IMR-90 (cell line): ENCODE measurements at regions not wholly inside any gene's neighbourhood (a gene's known extent, or its start where the extent isn't known, plus 50 kb on each side); places are given as distances from the start of the nearest gene placed in this dataset.

Source experiments
- ATAC-seq: fragments of 200-7000 bp; cut with Tn5 transposase; 2 replicates; pipeline ENCODE4 v1.9.1; 2020; ENCODE audit warnings: low read depth, mild to moderate bottlenecking, moderate library complexity
- BruUV-seq: library from RNA; stranded (reverse); fragments of 400-500 nt; replicated peaks from 2 replicates; lab custom pipeline; 2021; lab: Mats Ljungman, UMichigan
- CTCF ChIA-PET: fragments of 300-600 bp; formaldehyde crosslinking; extraction: SDS; loops from one replicate; lab custom pipeline; 2021; ENCODE audit warnings: antibody characterized with exemption; lab: Yijun Ruan, JAX
- POLR2A ChIA-PET: fragments of 300-600 bp; sonication (Branson Sonifier 250); formaldehyde crosslinking; loops from one replicate; lab custom pipeline; 2022; ENCODE audit warnings: antibody characterized with exemption; ENCODE audit not compliant: unreplicated experiment; lab: Charles Lee
- DNase-seq: peaks from one replicate; pipeline ENCODE4 v3.0.0; 2013
- H2AFZ ChIP-seq: replicated peaks from 2 replicates; pipeline ENCODE3; 2013; ENCODE audit warnings: low read length, mild to moderate bottlenecking; ENCODE audit not compliant: poor library complexity
- H2AK5ac ChIP-seq: 2 replicates; pipeline ENCODE4 v1.6.1; 2013; ENCODE audit warnings: low read depth, low read length, inconsistent platforms
- H2AK9ac ChIP-seq: replicated peaks from 2 replicates; pipeline ENCODE3; 2013; ENCODE audit warnings: mild to moderate bottlenecking, low read depth, low read length, moderate library complexity; ENCODE audit not compliant: poor library complexity
- H2BK120ac ChIP-seq: 2 replicates; pipeline ENCODE4 v1.6.1; 2013; ENCODE audit warnings: low read depth, low read length, inconsistent platforms
- H2BK15ac ChIP-seq: 3 replicates; pipeline ENCODE4 v1.6.1; 2013; ENCODE audit warnings: low read depth, low read length, inconsistent platforms
- H2BK20ac ChIP-seq: 2 replicates; pipeline ENCODE4 v1.6.1; 2013; ENCODE audit warnings: low read depth, mild to moderate bottlenecking, inconsistent platforms, low read length, moderate library complexity
- H2BK5ac ChIP-seq: 2 replicates; pipeline ENCODE4 v1.6.1; 2013; ENCODE audit warnings: mild to moderate bottlenecking, low read depth, low read length, inconsistent platforms; ENCODE audit not compliant: poor library complexity, severe bottlenecking
- H3K14ac ChIP-seq: replicated peaks from 2 replicates; pipeline ENCODE4 v1.6.1; 2013; ENCODE audit warnings: low read depth, low read length, inconsistent platforms
- H3K18ac ChIP-seq: 2 replicates; pipeline ENCODE4 v1.6.1; 2013; ENCODE audit warnings: low read depth, low read length, control low read depth
- H3K23ac ChIP-seq: 2 replicates; pipeline ENCODE4 v1.6.1; 2013; ENCODE audit warnings: low read depth, low read length, inconsistent platforms
- H3K27ac ChIP-seq: 2 replicates; pipeline ENCODE4 v1.5.1; 2013; ENCODE audit warnings: mild to moderate bottlenecking, control low read depth, low read length; ENCODE audit not compliant: insufficient read depth
- H3K27me3 ChIP-seq: 2 replicates; pipeline ENCODE4 v1.6.1; 2013; ENCODE audit warnings: low read length; ENCODE audit not compliant: control insufficient read depth, insufficient read depth
- H3K36me3 ChIP-seq: 2 replicates; pipeline ENCODE4 v1.6.1; 2013; ENCODE audit warnings: low read length, mixed read lengths; ENCODE audit not compliant: control insufficient read depth, insufficient read depth
- H3K4ac ChIP-seq: 2 replicates; pipeline ENCODE4 v1.6.1; 2013; ENCODE audit warnings: low read depth, low read length, inconsistent platforms
- H3K4me1 ChIP-seq: 2 replicates; pipeline ENCODE4 v1.6.1; 2013; ENCODE audit warnings: low read length, mixed read lengths; ENCODE audit not compliant: control insufficient read depth, insufficient read depth
- H3K4me2 ChIP-seq: 2 replicates; pipeline ENCODE4 v1.6.1; 2013; ENCODE audit warnings: low read depth, mild to moderate bottlenecking, control low read depth, low read length, moderate library complexity
- H3K4me3 ChIP-seq: 2 replicates; pipeline ENCODE4 v1.5.1; 2013; ENCODE audit warnings: low read depth, mild to moderate bottlenecking, control low read depth, low read length, moderate library complexity; ENCODE audit not compliant: insufficient read depth
- H3K56ac ChIP-seq: 2 replicates; pipeline ENCODE4 v1.6.1; 2013; ENCODE audit warnings: low read length, inconsistent platforms; ENCODE audit not compliant: insufficient read depth; ENCODE audit errors: extremely low read depth
- H3K79me1 ChIP-seq, 2 experiments: 2 replicates each; pipeline ENCODE4 v1.6.1; 2013; ENCODE audit warnings: low read length in 2 of 2, inconsistent platforms in 1 of 2, low read depth in 1 of 2
- H3K9ac ChIP-seq: 2 replicates; pipeline ENCODE4 v1.6.1; 2013; ENCODE audit warnings: low read depth, low read length, control low read depth
- H3K9me1 ChIP-seq: 2 replicates; pipeline ENCODE4 v1.6.1; 2013; ENCODE audit warnings: low read length, inconsistent platforms; ENCODE audit not compliant: insufficient read depth
- H3K9me3 ChIP-seq: 2 replicates; pipeline ENCODE4 v1.6.1; 2013; ENCODE audit warnings: low read length; ENCODE audit not compliant: control insufficient read depth, insufficient read depth
- H4K20me1 ChIP-seq: 2 replicates; pipeline ENCODE4 v1.6.1; 2013; ENCODE audit warnings: low read length, inconsistent platforms; ENCODE audit not compliant: insufficient read depth
- H4K5ac ChIP-seq: 2 replicates; pipeline ENCODE4 v1.6.1; 2013; ENCODE audit warnings: mild to moderate bottlenecking, low read depth, low read length, control low read depth
- H4K8ac ChIP-seq, 2 experiments: 2 replicates each; pipeline ENCODE4 v1.6.1; 2013; ENCODE audit warnings: low read depth in 2 of 2, low read length in 2 of 2, control low read depth in 1 of 2, inconsistent platforms in 1 of 2
- H4K91ac ChIP-seq: 2 replicates; pipeline ENCODE4 v1.6.1; 2013; ENCODE audit warnings: low read depth, low read length, inconsistent platforms; ENCODE audit not compliant: insufficient read depth
- BHLHE40 ChIP-seq: fragments of 150-350 bp; IDR thresholded peaks from 2 replicates; pipeline ENCODE4 v1.6.1; 2016; ENCODE audit warnings: mild to moderate bottlenecking, low read depth, low read length
- CEBPB ChIP-seq: IDR thresholded peaks from 2 replicates; pipeline ENCODE4 v1.6.1; 2012; ENCODE audit warnings: low read depth, low read length, improper control_type of control experiment
- CHD1 ChIP-seq: IDR thresholded peaks from 2 replicates; pipeline ENCODE4 v1.6.1; 2012; ENCODE audit warnings: low read depth, low read length, improper control_type of control experiment
- ELK1 ChIP-seq: fragments of 150-350 bp; IDR thresholded peaks from 2 replicates; pipeline ENCODE4 v1.6.1; 2016; ENCODE audit warnings: low read depth, mild to moderate bottlenecking, low read length, moderate library complexity, borderline replicate concordance
- FOS ChIP-seq: fragments of 150-350 bp; IDR thresholded peaks from 2 replicates; pipeline ENCODE4 v1.6.1; 2016; ENCODE audit warnings: low read depth, low read length
- MAZ ChIP-seq: IDR thresholded peaks from 2 replicates; pipeline ENCODE4 v1.6.1; 2012; ENCODE audit warnings: low read depth, mild to moderate bottlenecking, low read length, improper control_type of control experiment, moderate library complexity, borderline replicate concordance
- MXI1 ChIP-seq: IDR thresholded peaks from 2 replicates; pipeline ENCODE4 v1.6.1; 2012; ENCODE audit warnings: low read depth, mild to moderate bottlenecking, low read length, moderate library complexity, borderline replicate concordance
- NFE2L2 ChIP-seq: fragments of 150-350 bp; IDR thresholded peaks from 2 replicates; pipeline ENCODE4 v1.6.1; 2016; ENCODE audit warnings: low read depth, mild to moderate bottlenecking, low read length
- POLR2A ChIP-seq: IDR thresholded peaks from 2 replicates; pipeline ENCODE4 v1.6.1; 2012; ENCODE audit warnings: mild to moderate bottlenecking, low read depth, low read length
- RAD21 ChIP-seq: IDR thresholded peaks from 2 replicates; pipeline ENCODE4 v1.6.1; 2012; ENCODE audit warnings: low read length, improper control_type of control experiment
- RCOR1 ChIP-seq: IDR thresholded peaks from 2 replicates; pipeline ENCODE4 v1.6.1; 2012; ENCODE audit warnings: mild to moderate bottlenecking, low read length, improper control_type of control experiment; ENCODE audit not compliant: insufficient replicate concordance
- RFX5 ChIP-seq: IDR thresholded peaks from 2 replicates; pipeline ENCODE4 v1.8.0; 2012; ENCODE audit warnings: low read depth, mild to moderate bottlenecking, low read length, moderate library complexity
- SMC3 ChIP-seq: fragments of 150-350 bp; IDR thresholded peaks from 2 replicates; pipeline ENCODE4 v1.6.1; 2016; ENCODE audit warnings: low read depth, mild to moderate bottlenecking, antibody characterized with exemption, low read length, moderate library complexity
- WGBS, 2 experiments: methylation state at CpG; one replicate each; pipeline versions ENCODE4 v1.1.5 to v1.1.7; 2013; ENCODE audit warnings: missing lambda C conversion rate in 2 of 2; ENCODE audit not compliant: insufficient read length in 1 of 2; ENCODE audit errors: extremely low coverage in 2 of 2; 5-methylcytosine and 5-hydroxymethylcytosine counted together
- dilution Hi-C: fragments of 300-500 bp; cut with HindIII; formaldehyde crosslinking; loops from one replicate; pipeline ENCODE4 v1.14.3; 2018; ENCODE audit warnings: low sequenced_read_pairs; ENCODE audit not compliant: unreplicated experiment
- in situ Hi-C: fragments of 300-500 bp; cut with MboI; formaldehyde crosslinking; loops from 3 replicates; pipeline ENCODE4 v1.14.3; 2019; ENCODE audit warnings: low sequenced_read_pairs, inconsistent platforms, mixed read lengths
- intact Hi-C: fragments of 100-400 bp; cut with micrococcal nuclease; formaldehyde crosslinking; loops from 2 replicates; pipeline ENCODE4 v1.10.0; 2022
- TF ChIP-seq, protein P1 (sequence below): fragments of 150-350 bp; IDR thresholded peaks from 2 replicates; pipeline ENCODE4 v1.6.1; 2017; ENCODE audit warnings: mild to moderate bottlenecking, antibody characterized with exemption, low read length, low read depth
- TF ChIP-seq, protein P2 (sequence below): conservative IDR thresholded peaks from 2 replicates; pipeline ENCODE4 v1.5.1; 2012; ENCODE audit warnings: mild to moderate bottlenecking, low read depth, low read length, improper control_type of control experiment

DNA sequence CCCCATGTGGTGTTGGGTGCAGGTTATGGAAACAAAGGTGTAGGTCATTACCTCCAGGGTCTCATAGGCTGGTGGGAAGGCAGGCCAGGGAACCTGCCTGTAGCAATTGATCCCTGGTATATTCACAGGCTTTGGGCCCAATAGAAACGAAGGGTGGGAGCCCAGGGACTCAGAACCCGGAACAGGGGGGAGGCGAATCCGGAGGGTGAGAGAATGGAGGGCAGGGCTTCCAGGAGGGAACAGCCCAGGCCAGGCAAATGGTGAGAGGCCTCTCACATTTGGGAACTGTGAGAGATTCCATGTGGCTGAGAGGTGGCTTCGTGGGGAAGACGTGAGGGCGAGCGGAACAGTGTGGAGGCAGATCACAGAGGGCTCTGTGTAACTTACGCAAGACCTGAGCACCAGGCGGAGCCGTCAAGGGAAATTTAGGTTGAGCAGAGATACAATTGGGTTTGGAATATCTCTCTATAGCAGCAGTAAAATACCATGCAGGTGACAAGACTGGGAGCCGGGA lies 267.1 kb downstream of the ERMARD start:
- no peak overlapping the region for H4K5ac ChIP-seq
- no peak overlapping the region for H3K4ac ChIP-seq
- ChIA-PET CTCF (no interaction called here), POLR2A (no interaction called here)
- H4K91ac ChIP-seq: no peak overlapping the region
- H3K9me3 ChIP-seq: peaks cover 37% of the 10 kb centered on the region
- no peak overlapping the region for H2AK5ac ChIP-seq
- H3K9me1 ChIP-seq: no peaks in the 10 kb centered on the region
- no peak for ATAC-seq
- H4K8ac ChIP-seq: no peak overlapping the region
- no peaks in the 10 kb centered on the region for H4K20me1 ChIP-seq
- no peak overlapping the region for H3K4me3 ChIP-seq
- H3K4me1 ChIP-seq: no peaks in the 10 kb centered on the region
- H3K18ac ChIP-seq: no peak overlapping the region
- no peak overlapping the region for H2BK15ac ChIP-seq
- intact Hi-C loops (no loop called here), in situ Hi-C loops (no loop called here), dilution Hi-C loops (no loop called here)
- no peak overlapping the region for H2BK5ac ChIP-seq
- H3K27me3 ChIP-seq: no peaks in the 10 kb centered on the region
- 49% methylated on average over 5 of the region's 12 CpGs; no CpG with 5 or more reads in 1 of the 2 experiments for WGBS, 2 experiments
- H3K56ac ChIP-seq: no peak overlapping the region
- H2BK120ac ChIP-seq: no peak overlapping the region
- H3K9ac ChIP-seq: no peak overlapping the region
- H3K27ac ChIP-seq: no peak overlapping the region
- no peak overlapping the region for H3K14ac ChIP-seq
- H3K36me3 ChIP-seq: no peaks in the 10 kb centered on the region
- H2BK20ac ChIP-seq: no peak overlapping the region
- no TSS peak for BruUV-seq
- H2AFZ ChIP-seq: no peak overlapping the region
- no peak for DNase-seq
- H3K79me1 ChIP-seq: no peaks in the 10 kb centered on the region
- no peak overlapping the region for H3K23ac ChIP-seq
- H3K4me2 ChIP-seq: no peak overlapping the region
- H2AK9ac ChIP-seq: no peak overlapping the region
- TF ChIP-seq RAD21 (no peak), RCOR1 (no peak), CHD1 (no peak), POLR2A (no peak), MAZ (no peak), ELK1 (no peak), MXI1 (no peak), FOS (no peak), CEBPB (no peak), NFE2L2 (no peak), SMC3 (no peak), RFX5 (no peak), BHLHE40 (no peak)
- TF ChIP-seq, protein P1, sequence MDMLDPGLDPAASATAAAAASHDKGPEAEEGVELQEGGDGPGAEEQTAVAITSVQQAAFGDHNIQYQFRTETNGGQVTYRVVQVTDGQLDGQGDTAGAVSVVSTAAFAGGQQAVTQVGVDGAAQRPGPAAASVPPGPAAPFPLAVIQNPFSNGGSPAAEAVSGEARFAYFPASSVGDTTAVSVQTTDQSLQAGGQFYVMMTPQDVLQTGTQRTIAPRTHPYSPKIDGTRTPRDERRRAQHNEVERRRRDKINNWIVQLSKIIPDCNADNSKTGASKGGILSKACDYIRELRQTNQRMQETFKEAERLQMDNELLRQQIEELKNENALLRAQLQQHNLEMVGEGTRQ: no peak
- TF ChIP-seq, protein P2, sequence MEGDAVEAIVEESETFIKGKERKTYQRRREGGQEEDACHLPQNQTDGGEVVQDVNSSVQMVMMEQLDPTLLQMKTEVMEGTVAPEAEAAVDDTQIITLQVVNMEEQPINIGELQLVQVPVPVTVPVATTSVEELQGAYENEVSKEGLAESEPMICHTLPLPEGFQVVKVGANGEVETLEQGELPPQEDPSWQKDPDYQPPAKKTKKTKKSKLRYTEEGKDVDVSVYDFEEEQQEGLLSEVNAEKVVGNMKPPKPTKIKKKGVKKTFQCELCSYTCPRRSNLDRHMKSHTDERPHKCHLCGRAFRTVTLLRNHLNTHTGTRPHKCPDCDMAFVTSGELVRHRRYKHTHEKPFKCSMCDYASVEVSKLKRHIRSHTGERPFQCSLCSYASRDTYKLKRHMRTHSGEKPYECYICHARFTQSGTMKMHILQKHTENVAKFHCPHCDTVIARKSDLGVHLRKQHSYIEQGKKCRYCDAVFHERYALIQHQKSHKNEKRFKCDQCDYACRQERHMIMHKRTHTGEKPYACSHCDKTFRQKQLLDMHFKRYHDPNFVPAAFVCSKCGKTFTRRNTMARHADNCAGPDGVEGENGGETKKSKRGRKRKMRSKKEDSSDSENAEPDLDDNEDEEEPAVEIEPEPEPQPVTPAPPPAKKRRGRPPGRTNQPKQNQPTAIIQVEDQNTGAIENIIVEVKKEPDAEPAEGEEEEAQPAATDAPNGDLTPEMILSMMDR: no peak
